HCT116 (cell line): ENCODE measurements at regions not wholly inside any gene's neighbourhood (a gene's known extent, or its start where the extent isn't known, plus 50 kb on each side); places are given as distances from the start of the nearest gene placed in this dataset.

ENCODE experiments used
- ATAC-seq: fragments of 200-7000 bp; cut with Tn5 transposase; 2 replicates; pipeline ENCODE4 v1.9.1; 2020; ENCODE audit warnings: mild to moderate bottlenecking, moderate library complexity
- BruUV-seq: library from RNA; stranded (reverse); fragments of 400-500 nt; replicated peaks from 2 replicates; lab custom pipeline; 2021; lab: Mats Ljungman, UMichigan
- CTCF ChIA-PET: fragments of 300-600 bp; sonication (Branson Sonifier 250); formaldehyde crosslinking; loops from one replicate; lab custom pipeline; 2021; ENCODE audit warnings: antibody characterized with exemption; lab: Charles Lee
- POLR2A ChIA-PET: fragments of 300-600, 350-600 bp; sonication (Branson Sonifier 250); formaldehyde crosslinking; loops from one replicate; lab custom pipeline; 2021; ENCODE audit warnings: antibody characterized with exemption; lab: Charles Lee
- RAD21 ChIA-PET, 2 experiments: fragments of 300-600 bp; sonication (Branson Sonifier 250); formaldehyde crosslinking; loops; one replicate each; lab custom pipeline; 2023; ENCODE audit warnings: low total read pairs in 2 of 2; ENCODE audit not compliant: uncharacterized antibody in 2 of 2, unreplicated experiment in 2 of 2, low non-redundant PET in 1 of 2; lab: Charles Lee
- DNase-seq: peaks from one replicate; pipeline ENCODE4 v3.0.0-alpha.2; 2010; ENCODE audit warnings: low read depth, low spot score
- H2AFZ ChIP-seq: fragments of 200-600 bp; shearing (Covaris generic), sonication (generic); 2 replicates; pipeline ENCODE4 v1.6.1; 2017; ENCODE audit warnings: low read depth, mixed run types, mixed read lengths, antibody characterized with exemption, low read length; ENCODE audit not compliant: poor library complexity, severe bottlenecking
- H3K27ac ChIP-seq: 2 replicates; pipeline ENCODE4 v1.5.1; 2012; ENCODE audit warnings: low read depth, low read length
- H3K27me3 ChIP-seq: fragments of 200-600 bp; sonication (generic); 2 replicates; pipeline ENCODE4 v1.6.1; 2016; ENCODE audit warnings: mixed run types, low read length, mixed read lengths; ENCODE audit not compliant: insufficient read depth
- H3K36me3 ChIP-seq, 2 experiments: fragments of 200-500 bp in 1 of 2; fragments of 200-600 bp in 1 of 2; sonication (Bioruptor generic) in 1 of 2; sonication (generic) in 1 of 2; 2 replicates each; pipeline versions ENCODE4 v1.5.1 to v1.6.1; 2014 to 2016; ENCODE audit warnings: low read length in 2 of 2, inconsistent platforms in 1 of 2, mixed read lengths in 1 of 2, mixed run types in 1 of 2; ENCODE audit not compliant: insufficient read depth in 2 of 2, control insufficient read depth in 1 of 2
- H3K4me1 ChIP-seq, 2 experiments: fragments of 200-600 bp in 1 of 2; sonication (generic) in 1 of 2; 2 replicates each; pipeline versions ENCODE4 v1.5.1 to v1.6.1; 2012 to 2017; ENCODE audit warnings: low read length in 2 of 2, inconsistent platforms in 1 of 2, mild to moderate bottlenecking in 1 of 2, mixed read lengths in 1 of 2, mixed run types in 1 of 2, moderate library complexity in 1 of 2; ENCODE audit not compliant: insufficient read depth in 2 of 2, control insufficient read depth in 1 of 2
- H3K4me2 ChIP-seq: fragments of 200-600 bp; sonication (generic); 2 replicates; pipeline ENCODE4 v1.6.1; 2017; ENCODE audit warnings: mixed run types, low read length, mixed read lengths
- H3K4me3 ChIP-seq, 2 experiments: fragments of 200-600 bp in 1 of 2; sonication (generic) in 1 of 2; replicated peaks in 1 of 2; 2 replicates each; pipeline ENCODE4 v1.5.1; 2011 to 2016; ENCODE audit warnings: low read length in 2 of 2, control low read depth in 1 of 2, low read depth in 1 of 2, mild to moderate bottlenecking in 1 of 2, mixed read lengths in 1 of 2, mixed run types in 1 of 2
- H3K79me2 ChIP-seq: fragments of 200-600 bp; sonication (generic); 2 replicates; pipeline ENCODE4 v1.6.1; 2017; ENCODE audit warnings: mild to moderate bottlenecking, mixed run types, low read length, moderate library complexity, mixed read lengths; ENCODE audit not compliant: insufficient read depth
- H3K9ac ChIP-seq: fragments of 200-600 bp; sonication (generic); 2 replicates; pipeline ENCODE4 v1.6.1; 2016; ENCODE audit warnings: low read length, mixed read lengths
- H3K9me2 ChIP-seq: fragments of 200-600 bp; sonication (generic), shearing (Covaris generic); 2 replicates; pipeline ENCODE4 v1.6.1; 2017; ENCODE audit warnings: mixed run types, mild to moderate bottlenecking, moderate library complexity; ENCODE audit not compliant: insufficient read depth
- H3K9me3 ChIP-seq, 2 experiments: fragments of 200-500 bp in 1 of 2; fragments of 200-600 bp in 1 of 2; sonication (Bioruptor generic) in 1 of 2; sonication (generic) in 1 of 2; 2 replicates each; pipeline ENCODE4 v1.6.1; 2014 to 2017; ENCODE audit warnings: low read length in 2 of 2, mixed read lengths in 2 of 2, inconsistent platforms in 1 of 2, low read depth in 1 of 2, mild to moderate bottlenecking in 1 of 2, mixed run types in 1 of 2, moderate library complexity in 1 of 2; ENCODE audit not compliant: control insufficient read depth in 1 of 2, insufficient read depth in 1 of 2
- H4K20me1 ChIP-seq: fragments of 200-600 bp; sonication (generic), shearing (Covaris generic); 2 replicates; pipeline ENCODE4 v1.6.1; 2017; ENCODE audit warnings: mixed run types, mild to moderate bottlenecking, moderate library complexity; ENCODE audit not compliant: insufficient read depth
- CBX3 ChIP-seq: IDR thresholded peaks from 2 replicates; pipeline ENCODE4 v1.6.1; 2012; ENCODE audit warnings: low read depth
- ELF1 ChIP-seq: IDR thresholded peaks from 2 replicates; pipeline ENCODE4 v1.6.1; 2012; ENCODE audit warnings: low read depth, borderline replicate concordance
- EZH2phosphoT487 ChIP-seq: fragments of 200-600 bp; IDR thresholded peaks from 2 replicates; pipeline ENCODE4 v1.6.1; 2018; ENCODE audit warnings: antibody characterized with exemption, borderline replicate concordance
- MAX ChIP-seq: IDR thresholded peaks from 2 replicates; pipeline ENCODE4 v1.6.1; 2012
- POLR2AphosphoS5 ChIP-seq: IDR thresholded peaks from 2 replicates; pipeline ENCODE4 v1.6.1; 2011; ENCODE audit warnings: mild to moderate bottlenecking, low read depth, low read length, moderate library complexity
- RAD21 ChIP-seq: IDR thresholded peaks from 2 replicates; pipeline ENCODE4 v1.6.1; 2012; ENCODE audit warnings: low read depth, mild to moderate bottlenecking
- SP1 ChIP-seq: IDR thresholded peaks from 2 replicates; pipeline ENCODE4 v1.6.1; 2012; ENCODE audit warnings: low read depth
- SRF ChIP-seq: IDR thresholded peaks from 2 replicates; pipeline ENCODE4 v1.6.1; 2012; ENCODE audit warnings: low read depth
- TCF7L2 ChIP-seq: IDR thresholded peaks from 2 replicates; pipeline ENCODE4 v1.7.0; 2011; ENCODE audit warnings: borderline replicate concordance, inconsistent platforms; ENCODE audit not compliant: insufficient read depth, insufficient read length; ENCODE audit errors: extremely low read depth
- YY1 ChIP-seq: IDR thresholded peaks from 2 replicates; pipeline ENCODE4 v1.6.1; 2011; ENCODE audit warnings: low read length, low read depth, moderate library complexity, mild to moderate bottlenecking; ENCODE audit not compliant: insufficient replicate concordance; ENCODE audit errors: extremely low read depth
- ZFX ChIP-seq: fragments of 450-650 bp; IDR thresholded peaks from 2 replicates; pipeline ENCODE4 v1.6.1; 2017
- ZNF274 ChIP-seq: fragments of 200-500 bp; sonication (Bioruptor generic); IDR thresholded peaks from 2 replicates; pipeline ENCODE4 v1.6.1; 2014; ENCODE audit warnings: mild to moderate bottlenecking, low read depth, low read length, inconsistent platforms
- intact Hi-C: fragments of 100-400 bp; cut with micrococcal nuclease; formaldehyde crosslinking; loops from 2 replicates; pipeline ENCODE4 v1.10.0; 2022
- TF ChIP-seq, protein P1 (sequence below): IDR thresholded peaks from 2 replicates; pipeline ENCODE4 v1.6.1; 2012
- TF ChIP-seq, protein P2 (sequence below), 3 experiments: fragments of 200-600 bp in 1 of 3; sonication (generic) in 1 of 3; IDR thresholded peaks in 2 of 3; conservative IDR thresholded peaks in 1 of 3; 2 replicates each; pipeline ENCODE4 v1.5.1; 2012 to 2017; ENCODE audit warnings: low read depth in 2 of 3, low read length in 2 of 3, antibody characterized with exemption in 1 of 3, borderline replicate concordance in 1 of 3, control low read depth in 1 of 3, mild to moderate bottlenecking in 1 of 3, mixed read lengths in 1 of 3, mixed run types in 1 of 3, moderate library complexity in 1 of 3; ENCODE audit not compliant: insufficient read depth in 1 of 3
- TF ChIP-seq, protein P3 (sequence below): IDR thresholded peaks from 2 replicates; pipeline ENCODE4 v1.6.1; 2011; ENCODE audit warnings: mild to moderate bottlenecking, low read length, moderate library complexity; ENCODE audit not compliant: insufficient replicate concordance; ENCODE audit errors: extremely low read depth

DNA sequence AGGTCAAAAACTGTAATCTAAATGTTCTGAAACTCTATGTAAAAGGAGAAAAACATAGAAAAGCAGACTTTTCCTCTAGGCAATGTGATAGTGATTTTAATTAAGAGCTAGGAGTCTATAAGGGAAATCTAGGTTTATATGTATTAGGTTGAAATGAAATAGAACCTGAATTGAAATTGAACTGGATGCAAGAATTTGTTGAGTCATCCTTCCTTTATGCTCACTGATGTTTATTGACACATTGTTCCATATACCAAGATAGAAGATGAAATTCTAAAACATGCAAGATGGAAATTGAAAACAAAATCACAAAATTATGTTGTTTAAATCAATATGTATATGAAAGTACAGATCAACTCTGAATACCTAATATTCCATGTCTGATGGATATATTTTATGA lies 170.4 kb upstream of the FLRT2 start:
- intact Hi-C loops = no loop called here
- CTCF ChIA-PET = no interaction called here

More for the DNA sequence above, 170.4 kb upstream of the FLRT2 start:
- TF ChIP-seq TCF7L2 (no peak), CBX3 (no peak), MAX (no peak), YY1 (no peak), ZNF274 (no peak), RAD21 (no peak), SP1 (no peak), ZFX (no peak), ELF1 (no peak), POLR2AphosphoS5 (no peak), EZH2phosphoT487 (no peak), SRF (no peak)
- TF ChIP-seq, protein P1, sequence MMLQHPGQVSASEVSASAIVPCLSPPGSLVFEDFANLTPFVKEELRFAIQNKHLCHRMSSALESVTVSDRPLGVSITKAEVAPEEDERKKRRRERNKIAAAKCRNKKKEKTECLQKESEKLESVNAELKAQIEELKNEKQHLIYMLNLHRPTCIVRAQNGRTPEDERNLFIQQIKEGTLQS = no peak
- TF ChIP-seq, protein P2, sequence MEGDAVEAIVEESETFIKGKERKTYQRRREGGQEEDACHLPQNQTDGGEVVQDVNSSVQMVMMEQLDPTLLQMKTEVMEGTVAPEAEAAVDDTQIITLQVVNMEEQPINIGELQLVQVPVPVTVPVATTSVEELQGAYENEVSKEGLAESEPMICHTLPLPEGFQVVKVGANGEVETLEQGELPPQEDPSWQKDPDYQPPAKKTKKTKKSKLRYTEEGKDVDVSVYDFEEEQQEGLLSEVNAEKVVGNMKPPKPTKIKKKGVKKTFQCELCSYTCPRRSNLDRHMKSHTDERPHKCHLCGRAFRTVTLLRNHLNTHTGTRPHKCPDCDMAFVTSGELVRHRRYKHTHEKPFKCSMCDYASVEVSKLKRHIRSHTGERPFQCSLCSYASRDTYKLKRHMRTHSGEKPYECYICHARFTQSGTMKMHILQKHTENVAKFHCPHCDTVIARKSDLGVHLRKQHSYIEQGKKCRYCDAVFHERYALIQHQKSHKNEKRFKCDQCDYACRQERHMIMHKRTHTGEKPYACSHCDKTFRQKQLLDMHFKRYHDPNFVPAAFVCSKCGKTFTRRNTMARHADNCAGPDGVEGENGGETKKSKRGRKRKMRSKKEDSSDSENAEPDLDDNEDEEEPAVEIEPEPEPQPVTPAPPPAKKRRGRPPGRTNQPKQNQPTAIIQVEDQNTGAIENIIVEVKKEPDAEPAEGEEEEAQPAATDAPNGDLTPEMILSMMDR (IDR thresholded peaks at IDR 0.05 in 2 of 3, conservative IDR thresholded peaks at IDR 0.05 in 1 of 3; ENCODE audit: borderline replicate concordance in 1 of 3, insufficient read depth in 1 of 3, low read depth in 2 of 3, low read length in 2 of 3) = no peak
- TF ChIP-seq, protein P3, sequence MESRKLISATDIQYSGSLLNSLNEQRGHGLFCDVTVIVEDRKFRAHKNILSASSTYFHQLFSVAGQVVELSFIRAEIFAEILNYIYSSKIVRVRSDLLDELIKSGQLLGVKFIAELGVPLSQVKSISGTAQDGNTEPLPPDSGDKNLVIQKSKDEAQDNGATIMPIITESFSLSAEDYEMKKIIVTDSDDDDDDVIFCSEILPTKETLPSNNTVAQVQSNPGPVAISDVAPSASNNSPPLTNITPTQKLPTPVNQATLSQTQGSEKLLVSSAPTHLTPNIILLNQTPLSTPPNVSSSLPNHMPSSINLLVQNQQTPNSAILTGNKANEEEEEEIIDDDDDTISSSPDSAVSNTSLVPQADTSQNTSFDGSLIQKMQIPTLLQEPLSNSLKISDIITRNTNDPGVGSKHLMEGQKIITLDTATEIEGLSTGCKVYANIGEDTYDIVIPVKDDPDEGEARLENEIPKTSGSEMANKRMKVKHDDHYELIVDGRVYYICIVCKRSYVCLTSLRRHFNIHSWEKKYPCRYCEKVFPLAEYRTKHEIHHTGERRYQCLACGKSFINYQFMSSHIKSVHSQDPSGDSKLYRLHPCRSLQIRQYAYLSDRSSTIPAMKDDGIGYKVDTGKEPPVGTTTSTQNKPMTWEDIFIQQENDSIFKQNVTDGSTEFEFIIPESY = no peak
- H3K4me3 ChIP-seq = no peak overlapping the region
- no peaks in the 10 kb centered on the region for H3K4me1 ChIP-seq
- H3K27me3 ChIP-seq = no peaks in the 10 kb centered on the region
- H3K9ac ChIP-seq = no peak overlapping the region
- POLR2A ChIA-PET = no interaction called here
- no peak overlapping the region for H2AFZ ChIP-seq
- peaks cover 17 to 21% of the 10 kb centered on the region in 2 experiments; a peak in 2 of 4 replicates for H3K9me3 ChIP-seq
- H4K20me1 ChIP-seq = no peaks in the 10 kb centered on the region
- no peaks in the 10 kb centered on the region for H3K79me2 ChIP-seq
- no peak for DNase-seq
- RAD21 ChIA-PET = no interaction called here
- H3K9me2 ChIP-seq = no peaks in the 10 kb centered on the region
- H3K4me2 ChIP-seq = no peak overlapping the region
- ATAC-seq = no peak
- no peaks in the 10 kb centered on the region for H3K36me3 ChIP-seq
- H3K27ac ChIP-seq = no peak overlapping the region
- BruUV-seq = no TSS peak
